Testis (tissue), 2 donors: ENCODE measurements at regions not wholly inside any gene's neighbourhood (a gene's known extent, or its start where the extent isn't known, plus 50 kb on each side); places are given as distances from the start of the nearest gene placed in this dataset.

ENCODE experiments used
- DNase-seq: peaks from one replicate; pipeline ENCODE4 v3.0.0-alpha.2; 2019
- H3K27ac ChIP-seq, 2 donors: fragments of 200-600 bp; sonication (generic); one replicate each; pipeline ENCODE4 v1.5.1; 2019
- H3K27me3 ChIP-seq: fragments of 200-600 bp; sonication (generic); one replicate; pipeline ENCODE4 v1.5.1; 2019
- H3K36me3 ChIP-seq: fragments of 200-600 bp; sonication (generic); one replicate; pipeline ENCODE4 v1.5.1; 2017; ENCODE audit warnings: low read depth; ENCODE audit errors: missing control alignments
- H3K4me1 ChIP-seq: fragments of 200-600 bp; sonication (generic); one replicate; pipeline ENCODE4 v1.5.1; 2019
- H3K4me3 ChIP-seq, 2 donors: fragments of 200-600 bp; sonication (generic); one replicate each; pipeline ENCODE4 v1.5.1; 2017 to 2019
- H3K9me3 ChIP-seq: fragments of 200-600 bp; sonication (generic); one replicate; pipeline ENCODE4 v1.5.1; 2017
- CTCF ChIP-seq, 3 experiments: fragments of 450-650 bp in 2 of 3; fragments of 200-600 bp in 1 of 3; sonication (generic) in 1 of 3; IDR thresholded peaks; one replicate each; pipeline ENCODE4 v1.5.1; 2016 to 2019; ENCODE audit warnings: antibody characterized with exemption in 3 of 3, mild to moderate bottlenecking in 2 of 3, moderate library complexity in 1 of 3
- POLR2A ChIP-seq: fragments of 450-650 bp; IDR thresholded peaks from one replicate; pipeline ENCODE4 v1.6.1; 2017; ENCODE audit warnings: antibody characterized with exemption, mild to moderate bottlenecking, moderate library complexity
- WGBS, 2 donors: methylation state at CpG; one replicate each; pipeline ENCODE4 v1.1.5; 2018; 5-methylcytosine and 5-hydroxymethylcytosine counted together
- intact Hi-C: fragments of 100-400 bp; cut with DNase I; formaldehyde crosslinking; loops from one replicate; pipeline ENCODE4 v1.15.1; 2023; ENCODE audit warnings: low total_unique reads

- Histone ChIP-seq H3K27me3 (no peaks in the 10 kb centered on the region), H3K27ac (no peak overlapping the region), H3K4me3 (no peak overlapping the region), H3K4me1 (no peaks in the 10 kb centered on the region), H3K9me3 (no peaks in the 10 kb centered on the region), H3K36me3 (no peaks in the 10 kb centered on the region)
- no peak for DNase-seq
- TF ChIP-seq CTCF (IDR thresholded peaks at IDR 0.05) (no peak), POLR2A (no peak)
- WGBS, 2 donors = 74 to 80% methylated on average over 3 of the region's 3 CpGs
- intact Hi-C loops = no loop called here
Observed at GRCh38 chr9:3698531-3698930, 172.7 kb upstream of the RFX3 start.

- TF ChIP-seq POLR2A (no peak), CTCF (IDR thresholded peaks at IDR 0.05) (no peak)
- Histone ChIP-seq H3K27ac (no peak overlapping the region), H3K9me3 (no peaks in the 10 kb centered on the region), H3K36me3 (no peaks in the 10 kb centered on the region), H3K27me3 (no peaks in the 10 kb centered on the region), H3K4me3 (no peak overlapping the region), H3K4me1 (no peaks in the 10 kb centered on the region)
- DNase-seq = no peak
- WGBS, 2 donors = 79 to 87% methylated on average over 3 of the region's 3 CpGs
- intact Hi-C loops = no loop called here
Observed at GRCh38 chr9:3698076-3698475, 172.3 kb upstream of the RFX3 start.

- Histone ChIP-seq H3K4me3 (no peak overlapping the region), H3K4me1 (no peaks in the 10 kb centered on the region), H3K36me3 (no peaks in the 10 kb centered on the region), H3K27ac (no peak overlapping the region), H3K27me3 (no peaks in the 10 kb centered on the region), H3K9me3 (no peaks in the 10 kb centered on the region)
- intact Hi-C loops = no loop called here
- TF ChIP-seq CTCF (IDR thresholded peaks at IDR 0.05) (no peak), POLR2A (no peak)
- DNase-seq = no peak
- WGBS, 2 donors = 65 to 79% methylated on average over 2 of the region's 2 CpGs
Observed at GRCh38 chr9:3696368-3696767, 170.6 kb upstream of the RFX3 start.

- H3K36me3 ChIP-seq = no peaks in the 10 kb centered on the region
- TF ChIP-seq POLR2A = no peak
- TF ChIP-seq CTCF (IDR thresholded peaks at IDR 0.05) = no peak
- no peak overlapping the region for H3K4me3 ChIP-seq
- no peaks in the 10 kb centered on the region for H3K4me1 ChIP-seq
- H3K27me3 ChIP-seq = no peaks in the 10 kb centered on the region
- no peak for DNase-seq
- intact Hi-C loops = no loop called here
- no peak overlapping the region for H3K27ac ChIP-seq
- H3K9me3 ChIP-seq = no peaks in the 10 kb centered on the region
- WGBS, 2 donors = 67 to 72% methylated on average over 1 of the region's 1 CpG
Observed at GRCh38 chr9:3692606-3693005, 166.8 kb upstream of the RFX3 start.

GRCh38 chr9:3689555-3689954 is 163.8 kb upstream of the RFX3 start:
- Histone ChIP-seq H3K36me3 (no peaks in the 10 kb centered on the region), H3K4me1 (no peaks in the 10 kb centered on the region), H3K4me3 (no peak overlapping the region), H3K27me3 (no peaks in the 10 kb centered on the region), H3K27ac (no peak overlapping the region), H3K9me3 (no peaks in the 10 kb centered on the region)
- intact Hi-C loops = no loop called here
- TF ChIP-seq POLR2A = no peak
- TF ChIP-seq CTCF (IDR thresholded peaks at IDR 0.05) = no peak
- 66 to 74% methylated on average over 4 of the region's 4 CpGs for WGBS, 2 donors
- no peak for DNase-seq
